ENCODE measurements at regions not wholly inside any gene's neighbourhood (a gene's known extent, or its start where the extent isn't known, plus 50 kb on each side); places are given as distances from the start of the nearest gene placed in this dataset.

GRCh38 chr13:61670384-61671161 is 254.9 kb upstream of the PCDH20 start:
- H3K36me3 ChIP-seq (replicated peaks; ENCODE audit: low read depth, low read length): no peaks in the 10 kb centered on the region
- H3K9ac ChIP-seq (ENCODE audit: low read length): no peak overlapping the region
- no peak overlapping the region for H3K4me3 ChIP-seq (ENCODE audit: low read length)
- no peak overlapping the region for H3K27ac ChIP-seq (ENCODE audit: low read length)
- no peak overlapping the region for H3K4me2 ChIP-seq (ENCODE audit: low read length)
- no peak overlapping the region for H2AFZ ChIP-seq (ENCODE audit: low read depth, low read length)
- TF ChIP-seq CTCF (IDR thresholded peaks at IDR 0.05; ENCODE audit: low read depth, low read length) (no peak), EZH2phosphoT487 (IDR thresholded peaks at IDR 0.05; ENCODE audit: low read depth) (no peak)
- no peaks in the 10 kb centered on the region for H3K4me1 ChIP-seq (ENCODE audit: low read length)
- H3K27me3 ChIP-seq (ENCODE audit: low read depth, low read length): no peaks in the 10 kb centered on the region
- no peaks in the 10 kb centered on the region for H3K9me3 ChIP-seq (ENCODE audit: insufficient read depth, low read length)
- H3K79me2 ChIP-seq (ENCODE audit: low read length): no peaks in the 10 kb centered on the region
- no peaks in the 10 kb centered on the region for H4K20me1 ChIP-seq (ENCODE audit: insufficient read depth, low read length)

GRCh38 chr13:61664801-61665705 is 249.4 kb upstream of the PCDH20 start:
- no peak overlapping the region for H3K4me3 ChIP-seq (ENCODE audit: low read length)
- H2AFZ ChIP-seq (ENCODE audit: low read depth, low read length): no peak overlapping the region
- H3K27ac ChIP-seq (ENCODE audit: low read length): no peak overlapping the region
- H3K79me2 ChIP-seq (ENCODE audit: low read length): no peaks in the 10 kb centered on the region
- no peaks in the 10 kb centered on the region for H3K27me3 ChIP-seq (ENCODE audit: low read depth, low read length)
- TF ChIP-seq EZH2phosphoT487 (IDR thresholded peaks at IDR 0.05; ENCODE audit: low read depth) (no peak), CTCF (IDR thresholded peaks at IDR 0.05; ENCODE audit: low read depth, low read length) (no peak)
- no peaks in the 10 kb centered on the region for H4K20me1 ChIP-seq (ENCODE audit: insufficient read depth, low read length)
- no peaks in the 10 kb centered on the region for H3K9me3 ChIP-seq (ENCODE audit: insufficient read depth, low read length)
- H3K4me1 ChIP-seq (ENCODE audit: low read length): no peaks in the 10 kb centered on the region
- H3K4me2 ChIP-seq (ENCODE audit: low read length): no peak overlapping the region
- no peak overlapping the region for H3K9ac ChIP-seq (ENCODE audit: low read length)
- H3K36me3 ChIP-seq (replicated peaks; ENCODE audit: low read depth, low read length): no peaks in the 10 kb centered on the region

- Histone ChIP-seq H4K20me1 (ENCODE audit: insufficient read depth, low read length) (no peaks in the 10 kb centered on the region), H3K4me1 (ENCODE audit: low read length) (no peaks in the 10 kb centered on the region), H3K79me2 (ENCODE audit: low read length) (no peaks in the 10 kb centered on the region), H3K4me3 (ENCODE audit: low read length) (no peak overlapping the region), H3K36me3 (replicated peaks; ENCODE audit: low read depth, low read length) (no peaks in the 10 kb centered on the region), H3K27ac (ENCODE audit: low read length) (no peak overlapping the region), H3K9ac (ENCODE audit: low read length) (no peak overlapping the region), H3K4me2 (ENCODE audit: low read length) (no peak overlapping the region), H2AFZ (ENCODE audit: low read depth, low read length) (no peak overlapping the region), H3K9me3 (ENCODE audit: insufficient read depth, low read length) (no peaks in the 10 kb centered on the region), H3K27me3 (ENCODE audit: low read depth, low read length) (no peaks in the 10 kb centered on the region)
- TF ChIP-seq CTCF (IDR thresholded peaks at IDR 0.05; ENCODE audit: low read depth, low read length) (no peak), EZH2phosphoT487 (IDR thresholded peaks at IDR 0.05; ENCODE audit: low read depth) (no peak)
Measured at GRCh38 chr13:61654481-61654880, 238.8 kb upstream of the PCDH20 start.

GRCh38 chr13:61648547-61648946 is 232.9 kb upstream of the PCDH20 start:
- H3K4me1 ChIP-seq (ENCODE audit: low read length): no peaks in the 10 kb centered on the region
- H3K4me3 ChIP-seq (ENCODE audit: low read length): no peak overlapping the region
- no peaks in the 10 kb centered on the region for H3K79me2 ChIP-seq (ENCODE audit: low read length)
- TF ChIP-seq EZH2phosphoT487 (IDR thresholded peaks at IDR 0.05; ENCODE audit: low read depth) (no peak), CTCF (IDR thresholded peaks at IDR 0.05; ENCODE audit: low read depth, low read length) (no peak)
- no peaks in the 10 kb centered on the region for H3K36me3 ChIP-seq (replicated peaks; ENCODE audit: low read depth, low read length)
- H2AFZ ChIP-seq (ENCODE audit: low read depth, low read length): no peak overlapping the region
- no peak overlapping the region for H3K9ac ChIP-seq (ENCODE audit: low read length)
- H3K27me3 ChIP-seq (ENCODE audit: low read depth, low read length): no peaks in the 10 kb centered on the region
- H3K9me3 ChIP-seq (ENCODE audit: insufficient read depth, low read length): no peaks in the 10 kb centered on the region
- H4K20me1 ChIP-seq (ENCODE audit: insufficient read depth, low read length): no peaks in the 10 kb centered on the region
- H3K4me2 ChIP-seq (ENCODE audit: low read length): no peak overlapping the region
- no peak overlapping the region for H3K27ac ChIP-seq (ENCODE audit: low read length)
